NB4 (cell line): ENCODE measurements at regions not wholly inside any gene's neighbourhood (a gene's known extent, or its start where the extent isn't known, plus 50 kb on each side); places are given as distances from the start of the nearest gene placed in this dataset.

Experiments
- CTCF ChIP-seq: IDR thresholded peaks from one replicate; pipeline ENCODE4 v1.5.1; 2012; ENCODE audit warnings: low read depth, low read length
- MAX ChIP-seq: IDR thresholded peaks from 2 replicates; pipeline ENCODE4 v1.6.1; 2011; ENCODE audit warnings: low read depth, low read length
- MYC ChIP-seq: IDR thresholded peaks from 2 replicates; pipeline ENCODE4 v1.6.1; 2011; ENCODE audit warnings: low read depth, low read length
- POLR2A ChIP-seq: IDR thresholded peaks from 2 replicates; pipeline ENCODE4 v1.6.1; 2011; ENCODE audit warnings: mild to moderate bottlenecking; ENCODE audit not compliant: insufficient read length; ENCODE audit errors: extremely low read depth

- TF ChIP-seq POLR2A = no peak
- no peak for TF ChIP-seq CTCF
- TF ChIP-seq MAX = no peak
- no peak for TF ChIP-seq MYC
Measured at GRCh38 chr1:38581396-38581795, 278.2 kb downstream of the RRAGC start.
